Endothelial cell of umbilical vein (primary cell): ENCODE measurements at regions not wholly inside any gene's neighbourhood (a gene's known extent, or its start where the extent isn't known, plus 50 kb on each side); places are given as distances from the start of the nearest gene placed in this dataset.

ENCODE experiments used
- BruUV-seq: library from RNA; stranded (reverse); fragments of 400-500 nt; replicated peaks from 2 replicates; lab custom pipeline; 2021; lab: Mats Ljungman, UMichigan
- CTCF ChIA-PET: fragments of 300-600, 350-600 bp; sonication (Branson Sonifier 250); formaldehyde crosslinking; loops from one replicate; lab custom pipeline; 2021; ENCODE audit warnings: antibody characterized with exemption, inconsistent platforms; lab: Charles Lee
- POLR2A ChIA-PET: fragments of 300-600, 350-600 bp; sonication (Branson Sonifier 250); formaldehyde crosslinking; loops from one replicate; lab custom pipeline; 2021; ENCODE audit warnings: antibody characterized with exemption, inconsistent platforms; lab: Charles Lee
- DNase-seq: peaks from one replicate; pipeline ENCODE4 v3.0.0-alpha.2; 2011; ENCODE audit warnings: low read depth, low spot score
- FAIRE-seq: peaks from 2 replicates; lab custom pipeline; 2011; peaks lifted over from hg19 to GRCh38; lab: Jason Lieb, UNC
- H2AFZ ChIP-seq: 2 replicates; pipeline ENCODE4 v1.6.0; 2012; ENCODE audit warnings: low read depth, low read length, control low read depth, inconsistent platforms
- H3K27ac ChIP-seq: 2 replicates; pipeline ENCODE4 v1.5.1; 2011; ENCODE audit warnings: low read depth, mild to moderate bottlenecking, control low read depth, low read length, moderate library complexity; ENCODE audit not compliant: insufficient read depth
- H3K27me3 ChIP-seq, 2 experiments: 2 replicates each; pipeline versions ENCODE4 v1.6.0 to v1.6.1; 2011; ENCODE audit warnings: low read length in 2 of 2, mixed read lengths in 1 of 2; ENCODE audit not compliant: control insufficient read depth in 2 of 2, insufficient read depth in 2 of 2
- H3K36me3 ChIP-seq, 2 experiments: 2 replicates in 1 of 2; 3 replicates in 1 of 2; pipeline ENCODE4 v1.5.1; 2011; ENCODE audit warnings: low read length in 2 of 2, mild to moderate bottlenecking in 1 of 2, moderate library complexity in 1 of 2; ENCODE audit not compliant: control insufficient read depth in 2 of 2, insufficient read depth in 2 of 2; ENCODE audit errors: extremely low read depth in 1 of 2
- H3K4me1 ChIP-seq: 3 replicates; pipeline ENCODE4 v1.5.1; 2011; ENCODE audit warnings: mild to moderate bottlenecking, low read length; ENCODE audit not compliant: control insufficient read depth, insufficient read depth; ENCODE audit errors: extremely low read depth
- H3K4me2 ChIP-seq: 2 replicates; pipeline ENCODE4 v1.6.1; 2011; ENCODE audit warnings: low read length, control low read depth, mixed read lengths; ENCODE audit not compliant: insufficient read depth
- H3K4me3 ChIP-seq, 3 experiments: fragments of 200-600 bp in 1 of 3; sonication (generic), shearing (Covaris generic) in 1 of 3; replicated peaks in 1 of 3; 2 replicates each; pipeline ENCODE4 v1.5.1; 2011 to 2016; ENCODE audit warnings: control low read depth in 3 of 3, low read length in 3 of 3, mild to moderate bottlenecking in 2 of 3, inconsistent platforms in 1 of 3, low read depth in 1 of 3, moderate library complexity in 1 of 3; ENCODE audit not compliant: insufficient read depth in 1 of 3
- H3K79me2 ChIP-seq: 2 replicates; pipeline ENCODE4 v1.6.0; 2012; ENCODE audit warnings: low read length, inconsistent platforms; ENCODE audit not compliant: control insufficient read depth, insufficient read depth
- H3K9ac ChIP-seq: replicated peaks from 2 replicates; pipeline ENCODE3; 2011; ENCODE audit warnings: low read length, control low read depth; ENCODE audit not compliant: insufficient read depth; ENCODE audit errors: extremely low read depth
- H3K9me1 ChIP-seq: replicated peaks from 3 replicates; pipeline ENCODE4 v1.6.0; 2011; ENCODE audit warnings: mild to moderate bottlenecking, low read length; ENCODE audit not compliant: control insufficient read depth, insufficient read depth; ENCODE audit errors: extremely low read depth
- H3K9me3 ChIP-seq: replicated peaks from 2 replicates; pipeline ENCODE4 v1.5.1; 2012; ENCODE audit warnings: low read length, inconsistent platforms; ENCODE audit not compliant: control insufficient read depth, insufficient read depth
- H4K20me1 ChIP-seq: replicated peaks from 2 replicates; pipeline ENCODE3; 2011; ENCODE audit warnings: mild to moderate bottlenecking, low read length; ENCODE audit not compliant: control insufficient read depth, insufficient read depth; ENCODE audit errors: extremely low read depth
- CTCF ChIP-seq, 2 donors: IDR thresholded peaks; 1 replicate in 1 of 2; 2 replicates in 1 of 2; pipeline ENCODE4 v1.5.1; 2011; ENCODE audit warnings: low read length in 2 of 2, mild to moderate bottlenecking in 2 of 2, moderate library complexity in 2 of 2, control low read depth in 1 of 2, inconsistent platforms in 1 of 2, low read depth in 1 of 2; ENCODE audit not compliant: insufficient read depth in 1 of 2; ENCODE audit errors: extremely low read depth in 1 of 2
- EZH2 ChIP-seq: IDR thresholded peaks from 2 replicates; pipeline ENCODE4 v1.6.1; 2012; ENCODE audit warnings: borderline replicate concordance, low read depth, mild to moderate bottlenecking, moderate library complexity, low read length, inconsistent platforms; ENCODE audit not compliant: severe bottlenecking
- FOS ChIP-seq: IDR thresholded peaks from 2 replicates; pipeline ENCODE4 v1.6.1; 2011; ENCODE audit warnings: mild to moderate bottlenecking, low read length, moderate library complexity, borderline replicate concordance; ENCODE audit not compliant: insufficient read depth
- GATA2 ChIP-seq: IDR thresholded peaks from 2 replicates; pipeline ENCODE4 v1.7.0; 2011; ENCODE audit warnings: low read depth, mild to moderate bottlenecking, moderate library complexity, mixed read lengths, low read length; ENCODE audit not compliant: insufficient read length, insufficient read depth
- JUN ChIP-seq: IDR thresholded peaks from 2 replicates; pipeline ENCODE4 v1.6.1; 2011; ENCODE audit warnings: borderline replicate concordance, low read depth; ENCODE audit not compliant: insufficient read length, insufficient read depth
- MYC ChIP-seq: IDR thresholded peaks from one replicate; pipeline ENCODE4 v1.6.1; 2011; ENCODE audit warnings: mild to moderate bottlenecking, low read depth, low read length
- POLR2A ChIP-seq: IDR thresholded peaks from 2 replicates; pipeline ENCODE4 v1.6.1; 2012; ENCODE audit warnings: low read depth, mild to moderate bottlenecking, control low read depth, low read length
- POLR2AphosphoS5 ChIP-seq: IDR thresholded peaks from 2 replicates; pipeline ENCODE4 v1.6.1; 2012; ENCODE audit warnings: low read depth, mild to moderate bottlenecking, control low read depth, low read length, moderate library complexity; ENCODE audit not compliant: insufficient read depth
- dilution Hi-C: fragments of 300-500 bp; cut with MboI; formaldehyde crosslinking; loops from one replicate; pipeline ENCODE4 v1.15.0; 2019; ENCODE audit warnings: low sequenced_read_pairs; ENCODE audit not compliant: extremely low pct_ligation_motif_present
- intact Hi-C: fragments of 100-400 bp; cut with micrococcal nuclease; formaldehyde crosslinking; loops from one replicate; pipeline ENCODE4 v1.10.0; 2022
- TF ChIP-seq, protein P1 (sequence below): IDR thresholded peaks from 2 replicates; pipeline ENCODE4 v1.6.1; 2011; ENCODE audit not compliant: insufficient read depth, insufficient read length

- Histone ChIP-seq H3K9ac (no peak overlapping the region), H3K4me3 (no peak overlapping the region), H3K79me2 (no peaks in the 10 kb centered on the region), H4K20me1 (no peaks in the 10 kb centered on the region), H3K9me3 (no peaks in the 10 kb centered on the region), H3K27me3 (no peaks in the 10 kb centered on the region), H3K4me1 (no peaks in the 10 kb centered on the region), H3K9me1 (no peaks in the 10 kb centered on the region), H3K36me3 (no peaks in the 10 kb centered on the region), H2AFZ (no peak overlapping the region), H3K4me2 (no peak overlapping the region), H3K27ac (no peak overlapping the region)
- CTCF ChIA-PET, result no interaction called here
- intact Hi-C loops (no loop called here), dilution Hi-C loops (no loop called here)
- TF ChIP-seq, protein P1, sequence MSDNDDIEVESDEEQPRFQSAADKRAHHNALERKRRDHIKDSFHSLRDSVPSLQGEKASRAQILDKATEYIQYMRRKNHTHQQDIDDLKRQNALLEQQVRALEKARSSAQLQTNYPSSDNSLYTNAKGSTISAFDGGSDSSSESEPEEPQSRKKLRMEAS, result no peak
- TF ChIP-seq JUN (no peak), CTCF (IDR thresholded peaks at IDR 0.05; ENCODE audit: extremely low read depth in 1 of 2, insufficient read depth in 1 of 2, low read depth in 1 of 2, low read length in 2 of 2) (no peak), FOS (no peak), POLR2A (no peak), MYC (no peak), POLR2AphosphoS5 (no peak), GATA2 (no peak), EZH2 (no peak)
- FAIRE-seq, result no peak
- no peak for DNase-seq
- no TSS peak for BruUV-seq
- POLR2A ChIA-PET, result no interaction called here
Observed at GRCh38 chrX:69297506-69297905, 132.3 kb upstream of the PJA1 start.
